ENCODE measurements at regions not wholly inside any gene's neighbourhood (a gene's known extent, or its start where the extent isn't known, plus 50 kb on each side); places are given as distances from the start of the nearest gene placed in this dataset.

- H3K4me3 ChIP-seq (ENCODE audit: low read depth, low read length), result no peak overlapping the region
- TF ChIP-seq POLR2A (IDR thresholded peaks at IDR 0.05; ENCODE audit: extremely low read depth, insufficient read length) (no peak), MYC (IDR thresholded peaks at IDR 0.05; ENCODE audit: low read depth, low read length) (no peak)
- peak; percentile 25 for DNase-seq (ENCODE audit: low read depth)
Measured at GRCh38 chr5:163821142-163821541, 315.7 kb downstream of the MAT2B start.

DNA sequence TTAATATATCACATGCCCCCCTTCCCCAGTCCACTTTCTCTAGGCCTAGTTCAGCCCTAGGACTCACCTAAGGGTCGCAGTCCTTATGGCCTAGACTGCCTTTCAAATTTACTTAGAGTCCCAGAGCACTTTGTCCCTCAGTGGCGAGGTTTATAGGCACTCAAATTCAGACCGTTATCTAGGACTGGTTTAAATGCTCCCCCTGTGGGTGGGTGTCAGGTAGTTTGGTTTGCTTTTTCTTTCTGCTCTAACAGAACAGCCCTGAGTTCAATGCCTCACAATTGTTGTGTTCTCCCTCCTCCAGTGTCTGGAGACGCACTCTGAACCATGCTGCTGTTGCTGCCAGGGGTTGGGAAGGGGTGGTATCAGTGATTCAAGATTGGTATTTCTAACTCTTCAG lies 317.1 kb downstream of the MAT2B start:
- H3K4me3 ChIP-seq (ENCODE audit: low read depth, low read length), result no peak overlapping the region
- TF ChIP-seq MYC (IDR thresholded peaks at IDR 0.05; ENCODE audit: low read depth, low read length) (no peak), POLR2A (IDR thresholded peaks at IDR 0.05; ENCODE audit: extremely low read depth, insufficient read length) (no peak), CTCF (IDR thresholded peaks at IDR 0.05; ENCODE audit: low read depth, low read length) (no peak)
- TF ChIP-seq, protein P1, sequence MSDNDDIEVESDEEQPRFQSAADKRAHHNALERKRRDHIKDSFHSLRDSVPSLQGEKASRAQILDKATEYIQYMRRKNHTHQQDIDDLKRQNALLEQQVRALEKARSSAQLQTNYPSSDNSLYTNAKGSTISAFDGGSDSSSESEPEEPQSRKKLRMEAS (IDR thresholded peaks at IDR 0.05; ENCODE audit: low read depth, low read length), result no peak
- DNase-seq (ENCODE audit: low read depth), result peak; percentile 2

DNA sequence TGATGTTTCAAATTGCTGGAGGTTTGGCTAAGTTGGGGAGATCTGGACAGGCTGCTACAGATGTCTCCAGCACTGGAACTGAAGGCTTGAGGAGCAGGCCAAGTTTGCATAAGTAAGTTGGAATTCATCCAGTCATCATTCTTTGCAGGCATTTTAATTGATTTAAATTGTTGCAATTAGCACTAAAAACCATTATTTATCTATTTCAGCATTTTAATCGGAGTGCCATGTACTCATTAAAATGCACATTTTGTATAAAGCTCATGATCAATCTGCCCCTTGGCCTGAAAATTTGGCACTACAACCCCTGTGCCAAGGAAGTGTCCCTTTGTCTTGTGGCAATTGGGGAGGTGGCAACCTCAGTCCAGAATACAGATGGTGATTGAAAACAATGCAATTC lies 320.2 kb downstream of the MAT2B start:
- TF ChIP-seq MYC (IDR thresholded peaks at IDR 0.05; ENCODE audit: low read depth, low read length), result no peak
- no peak for TF ChIP-seq POLR2A (IDR thresholded peaks at IDR 0.05; ENCODE audit: extremely low read depth, insufficient read length)
- TF ChIP-seq CTCF (IDR thresholded peaks at IDR 0.05; ENCODE audit: low read depth, low read length), result no peak
- TF ChIP-seq, protein P1 (IDR thresholded peaks at IDR 0.05; ENCODE audit: low read depth, low read length), result no peak
- no peak for DNase-seq (ENCODE audit: low read depth)

GRCh38 chr5:163826201-163826600 lies 320.8 kb downstream of the MAT2B start:
- no peak for DNase-seq (ENCODE audit: low read depth)
- TF ChIP-seq, protein P1 (IDR thresholded peaks at IDR 0.05; ENCODE audit: low read depth, low read length), result no peak
- TF ChIP-seq POLR2A (IDR thresholded peaks at IDR 0.05; ENCODE audit: extremely low read depth, insufficient read length) (no peak), CTCF (IDR thresholded peaks at IDR 0.05; ENCODE audit: low read depth, low read length) (no peak)
- no peak overlapping the region for H3K4me3 ChIP-seq (ENCODE audit: low read depth, low read length)

More for the DNA sequence above, 320.2 kb downstream of the MAT2B start:
- H3K4me3 ChIP-seq (ENCODE audit: low read depth, low read length), result no peak overlapping the region

GRCh38 chr5:163832155-163832554 lies 326.7 kb downstream of the MAT2B start:
- no peak for DNase-seq (ENCODE audit: low read depth)
- TF ChIP-seq POLR2A (IDR thresholded peaks at IDR 0.05; ENCODE audit: extremely low read depth, insufficient read length) (no peak), MYC (IDR thresholded peaks at IDR 0.05; ENCODE audit: low read depth, low read length) (no peak)

GRCh38 chr5:163838738-163839137 lies 333.3 kb downstream of the MAT2B start:
- TF ChIP-seq CTCF (IDR thresholded peaks at IDR 0.05; ENCODE audit: low read depth, low read length) (no peak), MYC (IDR thresholded peaks at IDR 0.05; ENCODE audit: low read depth, low read length) (no peak), POLR2A (IDR thresholded peaks at IDR 0.05; ENCODE audit: extremely low read depth, insufficient read length) (no peak)
- TF ChIP-seq, protein P1 (IDR thresholded peaks at IDR 0.05; ENCODE audit: low read depth, low read length), result no peak
- no peak for DNase-seq (ENCODE audit: low read depth)
- H3K4me3 ChIP-seq (ENCODE audit: low read depth, low read length), result no peak overlapping the region

More at GRCh38 chr5:163832155-163832554, 326.7 kb downstream of the MAT2B start:
- no peak overlapping the region for H3K4me3 ChIP-seq (ENCODE audit: low read depth, low read length)

GRCh38 chr5:163846512-163846911 lies 341.1 kb downstream of the MAT2B start:
- no peak overlapping the region for H3K4me3 ChIP-seq (ENCODE audit: low read depth, low read length)
- TF ChIP-seq, protein P1 (IDR thresholded peaks at IDR 0.05; ENCODE audit: low read depth, low read length), result no peak
- no peak for TF ChIP-seq MYC (IDR thresholded peaks at IDR 0.05; ENCODE audit: low read depth, low read length)
- no peak for DNase-seq (ENCODE audit: low read depth)

Data from NB4 (cell line).